GM23338 (cell line): ENCODE measurements at regions not wholly inside any gene's neighbourhood (a gene's known extent, or its start where the extent isn't known, plus 50 kb on each side); places are given as distances from the start of the nearest gene placed in this dataset.

Experiments used
- ATAC-seq: fragments of 200-7000 bp; cut with Tn5 transposase; 3 replicates; pipeline ENCODE4 v1.9.1; 2020
- DNase-seq: peaks from one replicate; pipeline ENCODE4 v3.0.0-alpha.2; 2015; ENCODE audit warnings: low spot score
- H2AFZ ChIP-seq: fragments of 200-600 bp; sonication (generic); 2 replicates; pipeline ENCODE4 v1.8.0; 2016; ENCODE audit warnings: antibody characterized with exemption, mild to moderate bottlenecking, moderate library complexity
- H3F3A ChIP-seq: fragments of 200-600 bp; sonication (generic); replicated peaks from 2 replicates; pipeline ENCODE4 v1.8.0; 2017; ENCODE audit warnings: antibody characterized with exemption, mixed run types, low read depth
- H3K27ac ChIP-seq: fragments of 200-600 bp; sonication (generic); 2 replicates; pipeline ENCODE4 v1.6.1; 2016; ENCODE audit warnings: low read depth
- H3K27me3 ChIP-seq: fragments of 200-600 bp; sonication (generic); 2 replicates; pipeline ENCODE4 v1.8.0; 2016; ENCODE audit warnings: mild to moderate bottlenecking, mixed run types, moderate library complexity; ENCODE audit not compliant: insufficient read depth
- H3K36me3 ChIP-seq: fragments of 200-600 bp; sonication (generic); 2 replicates; pipeline ENCODE4 v1.8.0; 2016; ENCODE audit warnings: mild to moderate bottlenecking; ENCODE audit not compliant: insufficient read depth
- H3K4me1 ChIP-seq: fragments of 200-600 bp; sonication (generic); 2 replicates; pipeline ENCODE4 v1.8.0; 2016; ENCODE audit warnings: mild to moderate bottlenecking, moderate library complexity; ENCODE audit not compliant: insufficient read depth
- H3K4me2 ChIP-seq: fragments of 200-600 bp; sonication (generic); 2 replicates; pipeline ENCODE4 v1.7.1; 2017; ENCODE audit warnings: mixed run types
- H3K4me3 ChIP-seq: fragments of 200-600 bp; sonication (generic); 2 replicates; pipeline ENCODE4 v1.6.1; 2016; ENCODE audit warnings: mixed run types
- H3K79me2 ChIP-seq: fragments of 200-600 bp; sonication (generic); replicated peaks from 2 replicates; pipeline ENCODE4 v1.8.0; 2017; ENCODE audit warnings: mild to moderate bottlenecking; ENCODE audit not compliant: insufficient read depth
- H3K9me2 ChIP-seq: fragments of 200-600 bp; sonication (generic); 2 replicates; pipeline ENCODE4 v1.8.0; 2017; ENCODE audit not compliant: insufficient read depth
- H4K20me1 ChIP-seq: fragments of 200-600 bp; sonication (generic); replicated peaks from 2 replicates; pipeline ENCODE4 v1.8.0; 2017; ENCODE audit warnings: mild to moderate bottlenecking; ENCODE audit not compliant: insufficient read depth
- H3K27ac Mint-ChIP-seq: 2 replicates; pipeline ENCODE4 v1.8.0; 2020; ENCODE audit warnings: inconsistent platforms, mild to moderate bottlenecking, moderate library complexity, mixed read lengths
- H3K27me3 Mint-ChIP-seq: 3 replicates; pipeline ENCODE4 v1.8.0; 2022; ENCODE audit warnings: low read depth, mild to moderate bottlenecking, moderate library complexity, mixed read lengths, inconsistent platforms; ENCODE audit not compliant: insufficient read depth, poor library complexity
- H3K36me3 Mint-ChIP-seq: 3 replicates; pipeline ENCODE4 v1.8.0; 2021; ENCODE audit warnings: low read depth, mild to moderate bottlenecking, inconsistent platforms, moderate library complexity, mixed read lengths
- H3K4me1 Mint-ChIP-seq: 3 replicates; pipeline ENCODE4 v1.8.0; 2020; ENCODE audit warnings: mild to moderate bottlenecking, inconsistent platforms, mixed read lengths
- H3K4me3 Mint-ChIP-seq: 3 replicates; pipeline ENCODE4 v1.8.0; 2021; ENCODE audit warnings: moderate library complexity, mild to moderate bottlenecking, inconsistent platforms, mixed read lengths
- H3K9me3 Mint-ChIP-seq: 3 replicates; pipeline ENCODE4 v1.8.0; 2020; ENCODE audit warnings: moderate library complexity, mild to moderate bottlenecking, inconsistent platforms, mixed read lengths
- CREB1 ChIP-seq: fragments of 250-450 bp; sonication (Bioruptor Pico); IDR thresholded peaks from 2 replicates; pipeline ENCODE4 v1.5.0; 2020; ENCODE audit warnings: low read depth, mild to moderate bottlenecking, moderate library complexity
- CTCF ChIP-seq, 2 experiments: fragments of 200-600 bp in 1 of 2; sonication (generic) in 1 of 2; conservative IDR thresholded peaks; 2 replicates each; pipeline versions ENCODE4 v1.5.1 to v1.6.1; 2016 to 2017; ENCODE audit warnings: antibody characterized with exemption in 2 of 2, low read depth in 2 of 2, mild to moderate bottlenecking in 2 of 2, moderate library complexity in 1 of 2
- ETS1 ChIP-seq: IDR thresholded peaks from 2 replicates; pipeline ENCODE4 v1.6.1; 2016; ENCODE audit warnings: antibody characterized with exemption
- EZH2 ChIP-seq: fragments of 200-600 bp; sonication (generic); IDR thresholded peaks from one replicate; pipeline ENCODE4 v1.8.0; 2017; ENCODE audit warnings: antibody characterized with exemption, mild to moderate bottlenecking, low read depth; ENCODE audit not compliant: unreplicated experiment
- EZH2phosphoT487 ChIP-seq: fragments of 200-600 bp; sonication (generic); IDR thresholded peaks from one replicate; pipeline ENCODE4 v1.8.1; 2018; ENCODE audit warnings: antibody characterized with exemption; ENCODE audit not compliant: unreplicated experiment
- JUNB ChIP-seq: IDR thresholded peaks from one replicate; pipeline ENCODE4 v1.6.1; 2016; ENCODE audit warnings: antibody characterized with exemption; ENCODE audit not compliant: unreplicated experiment
- NANOG ChIP-seq: IDR thresholded peaks from 2 replicates; pipeline ENCODE4 v1.6.1; 2016; ENCODE audit warnings: antibody characterized with exemption, borderline replicate concordance
- POLR2AphosphoS5 ChIP-seq: IDR thresholded peaks from 2 replicates; pipeline ENCODE4 v1.6.1; 2016; ENCODE audit warnings: antibody characterized with exemption, low read depth
- STAT1 ChIP-seq: IDR thresholded peaks from one replicate; pipeline ENCODE4 v1.6.1; 2016; ENCODE audit warnings: antibody characterized with exemption; ENCODE audit not compliant: unreplicated experiment
- ZNF114 ChIP-seq: fragments of 250-450 bp; sonication (Bioruptor Pico); IDR thresholded peaks from 2 replicates; pipeline ENCODE4 v1.5.0; 2020; ENCODE audit warnings: mild to moderate bottlenecking, moderate library complexity
- ZNF331 ChIP-seq: fragments of 250-450 bp; sonication (Bioruptor Pico); IDR thresholded peaks from 2 replicates; pipeline ENCODE4 v1.5.0; 2020; ENCODE audit warnings: low read depth, mild to moderate bottlenecking, moderate library complexity
- TF ChIP-seq, protein P1 (sequence below): IDR thresholded peaks from one replicate; pipeline ENCODE4 v1.6.1; 2018; ENCODE audit warnings: antibody characterized with exemption; ENCODE audit not compliant: unreplicated experiment

DNA sequence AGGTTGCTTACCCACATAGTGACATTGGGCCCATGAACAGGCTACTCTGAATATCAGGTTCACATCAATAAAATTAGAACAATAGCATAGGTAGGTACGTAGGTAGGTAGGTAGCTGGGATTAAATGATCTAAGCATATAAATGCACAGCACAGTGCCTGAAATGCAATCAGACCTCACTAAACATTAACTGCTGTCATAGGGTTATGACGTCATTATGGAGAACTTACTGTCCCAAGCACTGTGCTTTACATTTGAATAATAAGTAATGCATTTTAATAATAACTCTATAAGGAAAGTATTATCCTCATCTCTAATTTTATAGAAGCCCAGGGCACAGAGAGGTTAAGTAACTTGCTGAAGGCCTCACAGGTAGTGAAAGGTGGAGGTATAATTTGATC, 112.5 kb downstream of the RPS24 start (continued):
- no peak for TF ChIP-seq ETS1
- no peak for TF ChIP-seq CTCF (conservative IDR thresholded peaks at IDR 0.05; ENCODE audit: low read depth in 2 of 2)
- no peak for TF ChIP-seq NANOG
- no peak for TF ChIP-seq ZNF114
- no peak for TF ChIP-seq POLR2AphosphoS5
- TF ChIP-seq ZNF331 (CRISPR knock-in tag): no peak
- TF ChIP-seq, protein P1, sequence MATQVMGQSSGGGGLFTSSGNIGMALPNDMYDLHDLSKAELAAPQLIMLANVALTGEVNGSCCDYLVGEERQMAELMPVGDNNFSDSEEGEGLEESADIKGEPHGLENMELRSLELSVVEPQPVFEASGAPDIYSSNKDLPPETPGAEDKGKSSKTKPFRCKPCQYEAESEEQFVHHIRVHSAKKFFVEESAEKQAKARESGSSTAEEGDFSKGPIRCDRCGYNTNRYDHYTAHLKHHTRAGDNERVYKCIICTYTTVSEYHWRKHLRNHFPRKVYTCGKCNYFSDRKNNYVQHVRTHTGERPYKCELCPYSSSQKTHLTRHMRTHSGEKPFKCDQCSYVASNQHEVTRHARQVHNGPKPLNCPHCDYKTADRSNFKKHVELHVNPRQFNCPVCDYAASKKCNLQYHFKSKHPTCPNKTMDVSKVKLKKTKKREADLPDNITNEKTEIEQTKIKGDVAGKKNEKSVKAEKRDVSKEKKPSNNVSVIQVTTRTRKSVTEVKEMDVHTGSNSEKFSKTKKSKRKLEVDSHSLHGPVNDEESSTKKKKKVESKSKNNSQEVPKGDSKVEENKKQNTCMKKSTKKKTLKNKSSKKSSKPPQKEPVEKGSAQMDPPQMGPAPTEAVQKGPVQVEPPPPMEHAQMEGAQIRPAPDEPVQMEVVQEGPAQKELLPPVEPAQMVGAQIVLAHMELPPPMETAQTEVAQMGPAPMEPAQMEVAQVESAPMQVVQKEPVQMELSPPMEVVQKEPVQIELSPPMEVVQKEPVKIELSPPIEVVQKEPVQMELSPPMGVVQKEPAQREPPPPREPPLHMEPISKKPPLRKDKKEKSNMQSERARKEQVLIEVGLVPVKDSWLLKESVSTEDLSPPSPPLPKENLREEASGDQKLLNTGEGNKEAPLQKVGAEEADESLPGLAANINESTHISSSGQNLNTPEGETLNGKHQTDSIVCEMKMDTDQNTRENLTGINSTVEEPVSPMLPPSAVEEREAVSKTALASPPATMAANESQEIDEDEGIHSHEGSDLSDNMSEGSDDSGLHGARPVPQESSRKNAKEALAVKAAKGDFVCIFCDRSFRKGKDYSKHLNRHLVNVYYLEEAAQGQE: no peak
- no peak for TF ChIP-seq CREB1
- TF ChIP-seq EZH2phosphoT487: no peak
- no peak for TF ChIP-seq STAT1
- TF ChIP-seq EZH2: no peak

DNA sequence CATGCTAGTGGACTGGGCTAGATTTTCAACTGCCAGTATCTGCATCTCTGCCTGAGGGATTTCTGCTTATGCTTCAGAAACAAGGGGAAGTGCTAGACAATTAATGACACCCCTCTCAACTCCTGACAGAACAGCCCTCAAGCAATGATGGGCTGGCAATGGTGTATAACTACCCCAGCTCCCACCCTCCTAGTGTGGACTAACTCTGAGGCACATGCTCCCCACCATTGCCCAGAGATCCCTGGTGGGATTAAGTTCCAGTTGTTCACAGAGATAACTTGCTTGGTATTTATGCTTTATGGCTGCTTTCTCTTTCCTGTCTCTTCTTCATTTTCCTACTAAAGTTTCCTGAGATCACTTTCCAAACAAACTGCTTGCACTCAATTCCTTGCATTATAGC, 113.5 kb downstream of the RPS24 start:
- DNase-seq: no peak
- H3K27me3 Mint-ChIP-seq: peaks cover 3% of the 10 kb centered on the region
- no peaks in the 10 kb centered on the region for H3K27me3 ChIP-seq
- TF ChIP-seq JUNB (no peak), STAT1 (no peak), EZH2 (no peak), ZNF114 (no peak), ZNF331 (CRISPR knock-in tag) (no peak), EZH2phosphoT487 (no peak), CTCF (conservative IDR thresholded peaks at IDR 0.05; ENCODE audit: low read depth in 2 of 2) (no peak), ETS1 (no peak), POLR2AphosphoS5 (no peak), CREB1 (no peak)
- TF ChIP-seq, protein P1: no peak

More for the DNA sequence above, 113.5 kb downstream of the RPS24 start:
- H3K36me3 ChIP-seq: no peaks in the 10 kb centered on the region
- no peaks in the 10 kb centered on the region for H3K79me2 ChIP-seq
- H3F3A ChIP-seq: no peaks in the 10 kb centered on the region
- Mint-ChIP-seq H3K4me3 (no peak overlapping the region), H3K9me3 (no peaks in the 10 kb centered on the region; the same call in 2 of the 3 replicates), H3K27ac (no peak overlapping the region), H3K4me1 (no peaks in the 10 kb centered on the region), H3K36me3 (no peaks in the 10 kb centered on the region; the same call in 2 of the 3 replicates)
- no peak overlapping the region for H3K4me2 ChIP-seq
- no peak overlapping the region for H3K4me3 ChIP-seq
- H3K4me1 ChIP-seq: no peaks in the 10 kb centered on the region
- H3K9me2 ChIP-seq: peaks cover 12% of the 10 kb centered on the region; the same call in 1 of the 2 replicates
- H4K20me1 ChIP-seq: no peaks in the 10 kb centered on the region
- no peak overlapping the region for H2AFZ ChIP-seq
- no peak for ATAC-seq
- H3K27ac ChIP-seq: no peak overlapping the region
